ENCODE measurements at regions not wholly inside any gene's neighbourhood (a gene's known extent, or its start where the extent isn't known, plus 50 kb on each side); places are given as distances from the start of the nearest gene placed in this dataset.

GRCh38 chr9:134243778-134244467 lies 79.6 kb upstream of the RNU6ATAC start:
- no peak overlapping the region for H3K4me3 ChIP-seq (replicated peaks in 1 of 2; ENCODE audit: low read depth in 1 of 2, low read length in 2 of 2)
- intact Hi-C loops (cut with micrococcal nuclease) = no loop called here
- CTCF ChIA-PET = no interaction called here

More at GRCh38 chr9:134243778-134244467, 79.6 kb upstream of the RNU6ATAC start:
- no peak overlapping the region for H3K9ac ChIP-seq (ENCODE audit: low read length)
- H2AFZ ChIP-seq (ENCODE audit: low read depth, low read length, poor library complexity, severe bottlenecking) = no peak overlapping the region
- no peak for TF ChIP-seq EZH2 (IDR thresholded peaks at IDR 0.05)
- no peak for TF ChIP-seq FOSL1 (IDR thresholded peaks at IDR 0.05; ENCODE audit: low read depth)
- no peak for TF ChIP-seq ZNF274 (IDR thresholded peaks at IDR 0.05; ENCODE audit: low read depth, low read length)
- no peak for TF ChIP-seq CTCF (IDR thresholded peaks at IDR 0.05 in 2 of 3, conservative IDR thresholded peaks at IDR 0.05 in 1 of 3; ENCODE audit: borderline replicate concordance in 1 of 3, insufficient read depth in 1 of 3, low read depth in 2 of 3, low read length in 2 of 3)
- TF ChIP-seq CBX3 (IDR thresholded peaks at IDR 0.05; ENCODE audit: low read depth) = no peak
- no peak for TF ChIP-seq EZH2phosphoT487 (IDR thresholded peaks at IDR 0.05; ENCODE audit: borderline replicate concordance)
- TF ChIP-seq EGR1 (IDR thresholded peaks at IDR 0.05; ENCODE audit: low read depth) = no peak
- TF ChIP-seq MAX (IDR thresholded peaks at IDR 0.05) = no peak
- no peak for TF ChIP-seq JUND (IDR thresholded peaks at IDR 0.05)
- RAD21 ChIA-PET (ENCODE audit: low non-redundant PET in 1 of 2, low total read pairs in 2 of 2, uncharacterized antibody in 2 of 2, unreplicated experiment in 2 of 2) = no interaction called here
- peaks cover 5% of the 10 kb centered on the region in 2 experiments; a peak in 2 of 4 replicates for H3K9me3 ChIP-seq (ENCODE audit: control insufficient read depth in 1 of 2, insufficient read depth in 1 of 2, low read depth in 1 of 2, low read length in 2 of 2)
- H3K27me3 ChIP-seq (ENCODE audit: insufficient read depth, low read length) = peaks cover 14% of the 10 kb centered on the region; the same call in 1 of the 2 replicates
- no peaks in the 10 kb centered on the region for H3K4me1 ChIP-seq (ENCODE audit: control insufficient read depth in 1 of 2, insufficient read depth in 2 of 2, low read length in 2 of 2)
- no peak overlapping the region for H3K4me2 ChIP-seq (ENCODE audit: low read length)
- no TSS peak for BruUV-seq (replicated peaks)
- no peak overlapping the region for H3K27ac ChIP-seq (ENCODE audit: low read depth, low read length)
- no peaks in the 10 kb centered on the region for H4K20me1 ChIP-seq (ENCODE audit: insufficient read depth)
- POLR2A ChIA-PET = no interaction called here
- no peaks in the 10 kb centered on the region for H3K36me3 ChIP-seq (ENCODE audit: control insufficient read depth in 1 of 2, insufficient read depth in 2 of 2, low read length in 2 of 2)
- ATAC-seq (no peak), DNase-seq (ENCODE audit: low read depth, low spot score) (no peak)
- no peaks in the 10 kb centered on the region for H3K79me2 ChIP-seq (ENCODE audit: insufficient read depth, low read length)
- H3K9me2 ChIP-seq (ENCODE audit: insufficient read depth) = no peaks in the 10 kb centered on the region
